ENCODE measurements at regions not wholly inside any gene's neighbourhood (a gene's known extent, or its start where the extent isn't known, plus 50 kb on each side); places are given as distances from the start of the nearest gene placed in this dataset.

- DNase-seq, result no peak
These were observed 915.6 kb downstream of the TBC1D22A start for GRCh38 chr22:47678048-47678447.

- no peak for DNase-seq
These were observed 914.2 kb downstream of the TBC1D22A start for GRCh38 chr22:47676685-47677084.

GRCh38 chr22:47674600-47674999 lies 912.1 kb downstream of the TBC1D22A start:
- DNase-seq, result no peak

- DNase-seq, result no peak
These were observed 911.1 kb downstream of the TBC1D22A start for GRCh38 chr22:47673557-47673956.

GRCh38 chr22:47672526-47672925 lies 910.1 kb downstream of the TBC1D22A start:
- no peak for DNase-seq

GRCh38 chr22:47665151-47665550 lies 902.7 kb downstream of the TBC1D22A start:
- DNase-seq, result no peak

GRCh38 chr22:47663615-47664605 lies 901.5 kb downstream of the TBC1D22A start:
- no peak for DNase-seq

- no peak for DNase-seq
These were observed 897.2 kb downstream of the TBC1D22A start for GRCh38 chr22:47659467-47660223.

GRCh38 chr22:47658182-47658581 lies 895.7 kb downstream of the TBC1D22A start:
- no peak for DNase-seq

- DNase-seq, result no peak
These were observed 894.8 kb downstream of the TBC1D22A start for GRCh38 chr22:47657224-47657623.

- no peak for DNase-seq
These were observed 894.4 kb downstream of the TBC1D22A start for GRCh38 chr22:47656806-47657205.

- no peak for DNase-seq
These were observed 893.5 kb downstream of the TBC1D22A start for GRCh38 chr22:47655930-47656329.

GRCh38 chr22:47654922-47655491 lies 892.6 kb downstream of the TBC1D22A start:
- DNase-seq, result no peak

GRCh38 chr22:47653921-47654320 lies 891.5 kb downstream of the TBC1D22A start:
- DNase-seq, result no peak

- DNase-seq, result no peak
These were observed 889.0 kb downstream of the TBC1D22A start for GRCh38 chr22:47651216-47651987.

- DNase-seq, result no peak
These were observed 885.3 kb downstream of the TBC1D22A start for GRCh38 chr22:47647720-47648119.

- no peak for DNase-seq
These were observed 884.7 kb downstream of the TBC1D22A start for GRCh38 chr22:47647181-47647580.

- no peak for DNase-seq
These were observed 883.5 kb downstream of the TBC1D22A start for GRCh38 chr22:47645923-47646322.

GRCh38 chr22:47645450-47645914 lies 883.0 kb downstream of the TBC1D22A start:
- no peak for DNase-seq

GRCh38 chr22:47634347-47634746 lies 871.9 kb downstream of the TBC1D22A start:
- no peak for DNase-seq

GRCh38 chr22:47633111-47633510 lies 870.7 kb downstream of the TBC1D22A start:
- no peak for DNase-seq

GRCh38 chr22:47632701-47633100 lies 870.3 kb downstream of the TBC1D22A start:
- DNase-seq, result no peak
